H1 (cell line): ENCODE measurements at regions not wholly inside any gene's neighbourhood (a gene's known extent, or its start where the extent isn't known, plus 50 kb on each side); places are given as distances from the start of the nearest gene placed in this dataset.

Experiments
- CTCF ChIA-PET: fragments of 300-600 bp; sonication (Branson Sonifier 250); formaldehyde crosslinking; loops from one replicate; lab custom pipeline; 2021; ENCODE audit not compliant: partially characterized antibody; lab: Charles Lee
- POLR2A ChIA-PET: fragments of 300-600 bp; sonication (Branson Sonifier 250); formaldehyde crosslinking; loops from one replicate; lab custom pipeline; 2021; ENCODE audit warnings: inconsistent platforms; ENCODE audit not compliant: partially characterized antibody; lab: Charles Lee
- DNase-seq, 2 experiments: peaks; one replicate each; pipeline versions ENCODE4 v3.0.0 to v3.0.0-alpha.2; 2010 to 2022; ENCODE audit warnings: low spot score in 2 of 2, low read depth in 1 of 2, mixed read lengths in 1 of 2
- FAIRE-seq: peaks from 2 replicates; lab custom pipeline; 2011; peaks lifted over from hg19 to GRCh38; lab: Jason Lieb, UNC
- H2AFZ ChIP-seq: 2 replicates; pipeline ENCODE4 v1.8.1; 2012; ENCODE audit warnings: low read length, inconsistent platforms
- H2AK5ac ChIP-seq: 2 replicates; pipeline ENCODE4 v1.6.1; 2013; ENCODE audit warnings: low read depth, low read length
- H2BK120ac ChIP-seq: replicated peaks from 2 replicates; pipeline ENCODE3; 2013; ENCODE audit warnings: low read depth, low read length, inconsistent platforms
- H2BK12ac ChIP-seq: 2 replicates; pipeline ENCODE4 v1.6.1; 2013; ENCODE audit warnings: low read depth, low read length
- H2BK15ac ChIP-seq: 2 replicates; pipeline ENCODE4 v1.6.1; 2013; ENCODE audit warnings: low read length
- H2BK20ac ChIP-seq: 2 replicates; pipeline ENCODE4 v1.6.1; 2013; ENCODE audit warnings: low read length
- H2BK5ac ChIP-seq: 2 replicates; pipeline ENCODE4 v1.6.1; 2013; ENCODE audit warnings: low read depth, low read length
- H3K14ac ChIP-seq: 2 replicates; pipeline ENCODE4 v1.6.1; 2013; ENCODE audit warnings: inconsistent platforms; ENCODE audit not compliant: insufficient read length
- H3K18ac ChIP-seq: 2 replicates; pipeline ENCODE4 v1.6.1; 2013; ENCODE audit warnings: low read length; ENCODE audit errors: extremely low read depth
- H3K23ac ChIP-seq: 2 replicates; pipeline ENCODE4 v1.6.1; 2013; ENCODE audit warnings: inconsistent platforms; ENCODE audit not compliant: insufficient read length
- H3K23me2 ChIP-seq: 2 replicates; pipeline ENCODE4 v1.6.1; 2013; ENCODE audit warnings: low read depth, low read length
- H3K27ac ChIP-seq: 2 replicates; pipeline ENCODE4 v1.6.1; 2011; ENCODE audit warnings: low read depth, low read length, inconsistent platforms
- H3K27me3 ChIP-seq, 4 experiments: replicated peaks in 1 of 4; 1 replicate in 1 of 4; 2 replicates in 3 of 4; pipeline versions ENCODE4 v1.6.1 to v1.8.1; 2011 to 2013; ENCODE audit warnings: low read length in 3 of 4, mild to moderate bottlenecking in 3 of 4, inconsistent platforms in 2 of 4, mixed read lengths in 2 of 4, moderate library complexity in 1 of 4; ENCODE audit not compliant: control insufficient read depth in 3 of 4, insufficient read depth in 3 of 4; ENCODE audit errors: extremely low read depth in 1 of 4
- H3K36me3 ChIP-seq, 4 experiments: 2 replicates each; pipeline versions ENCODE4 v1.6.1 to v1.8.1; 2011 to 2013; ENCODE audit warnings: mild to moderate bottlenecking in 4 of 4, low read length in 3 of 4, moderate library complexity in 2 of 4, control low read depth in 1 of 4, inconsistent platforms in 1 of 4; ENCODE audit not compliant: insufficient read depth in 4 of 4, control insufficient read depth in 2 of 4
- H3K4ac ChIP-seq: replicated peaks from 2 replicates; pipeline ENCODE3; 2013; ENCODE audit warnings: low read length, low read depth, mixed read lengths, inconsistent platforms; ENCODE audit not compliant: insufficient read length
- H3K4me1 ChIP-seq, 4 experiments: replicated peaks in 1 of 4; 1 replicate in 1 of 4; 2 replicates in 3 of 4; pipeline versions ENCODE4 v1.6.1 to v1.8.1; 2011 to 2013; ENCODE audit warnings: low read length in 3 of 4, inconsistent platforms in 2 of 4, mixed read lengths in 1 of 4; ENCODE audit not compliant: insufficient read depth in 4 of 4, control insufficient read depth in 3 of 4
- H3K4me2 ChIP-seq, 2 experiments: 2 replicates each; pipeline versions ENCODE4 v1.6.1 to v1.8.1; 2011 to 2013; ENCODE audit warnings: low read depth in 2 of 2, low read length in 2 of 2, control low read depth in 1 of 2, inconsistent platforms in 1 of 2, mild to moderate bottlenecking in 1 of 2; ENCODE audit not compliant: insufficient read depth in 1 of 2
- H3K4me3 ChIP-seq, 4 experiments: fragments of 200-600, 300-600 bp in 1 of 4; sonication (generic), shearing (Covaris generic), sonication (Bioruptor Twin) in 1 of 4; 2 replicates each; pipeline versions ENCODE4 v1.5.1 to v1.8.1; 2011 to 2016; ENCODE audit warnings: low read length in 4 of 4, low read depth in 3 of 4, control low read depth in 2 of 4, inconsistent platforms in 2 of 4, mild to moderate bottlenecking in 2 of 4, mixed read lengths in 1 of 4, moderate library complexity in 1 of 4; ENCODE audit not compliant: insufficient read depth in 2 of 4; ENCODE audit errors: extremely low read depth in 1 of 4
- H3K56ac ChIP-seq: replicated peaks from 2 replicates; pipeline ENCODE3; 2013; ENCODE audit warnings: low read depth, mild to moderate bottlenecking, mixed read lengths, low read length, inconsistent platforms; ENCODE audit not compliant: insufficient read length
- H3K79me1 ChIP-seq: 2 replicates; pipeline ENCODE4 v1.6.1; 2013; ENCODE audit warnings: low read depth, low read length, control low read depth
- H3K79me2 ChIP-seq, 2 experiments: 2 replicates each; pipeline versions ENCODE4 v1.6.1 to v1.8.1; 2012 to 2013; ENCODE audit warnings: low read length in 2 of 2, mild to moderate bottlenecking in 2 of 2, inconsistent platforms in 1 of 2; ENCODE audit not compliant: insufficient read depth in 2 of 2, control insufficient read depth in 1 of 2
- H3K9ac ChIP-seq, 4 experiments: replicated peaks in 1 of 4; 1 replicate in 1 of 4; 2 replicates in 3 of 4; pipeline versions ENCODE4 v1.6.1 to v1.8.1; 2011 to 2013; ENCODE audit warnings: low read depth in 3 of 4, low read length in 3 of 4, control low read depth in 2 of 4, mild to moderate bottlenecking in 2 of 4, moderate library complexity in 2 of 4, inconsistent platforms in 1 of 4; ENCODE audit errors: extremely low read depth in 1 of 4
- H3K9me3 ChIP-seq, 2 experiments: 2 replicates each; pipeline versions ENCODE4 v1.6.1 to v1.8.1; 2012 to 2013; ENCODE audit warnings: mild to moderate bottlenecking in 2 of 2, moderate library complexity in 2 of 2, control low read depth in 1 of 2, inconsistent platforms in 1 of 2, low read depth in 1 of 2, low read length in 1 of 2, mixed read lengths in 1 of 2; ENCODE audit not compliant: insufficient read depth in 2 of 2
- H4K20me1 ChIP-seq, 2 experiments: replicated peaks in 1 of 2; 2 replicates each; pipeline versions ENCODE3 to v1.8.1; 2011 to 2013; ENCODE audit warnings: inconsistent platforms in 2 of 2, low read length in 2 of 2, mild to moderate bottlenecking in 1 of 2; ENCODE audit not compliant: insufficient read depth in 2 of 2, control insufficient read depth in 1 of 2
- H4K5ac ChIP-seq: 2 replicates; pipeline ENCODE4 v1.6.1; 2013; ENCODE audit warnings: low read length, low read depth, mixed read lengths, inconsistent platforms; ENCODE audit not compliant: insufficient read length
- H4K8ac ChIP-seq: 2 replicates; pipeline ENCODE4 v1.8.0; 2013; ENCODE audit warnings: mild to moderate bottlenecking, moderate library complexity, low read length, inconsistent platforms; ENCODE audit not compliant: insufficient read depth; ENCODE audit errors: extremely low read depth
- H4K91ac ChIP-seq: replicated peaks from 2 replicates; pipeline ENCODE3; 2013; ENCODE audit warnings: low read length, mixed read lengths, inconsistent platforms; ENCODE audit not compliant: insufficient read length
- BACH1 ChIP-seq: IDR thresholded peaks from 2 replicates; pipeline ENCODE4 v1.6.1; 2012; ENCODE audit warnings: low read length, improper control_type of control experiment
- E2F6 ChIP-seq: IDR thresholded peaks from 2 replicates; pipeline ENCODE4 v1.6.1; 2012; ENCODE audit warnings: inconsistent platforms
- GTF2F1 ChIP-seq: IDR thresholded peaks from 2 replicates; pipeline ENCODE4 v1.6.1; 2012; ENCODE audit warnings: low read depth, low read length, improper control_type of control experiment, borderline replicate concordance
- HDAC2 ChIP-seq, 2 experiments: fragments of 300-600 bp in 1 of 2; sonication (generic) in 1 of 2; IDR thresholded peaks; 2 replicates each; pipeline ENCODE4 v1.6.1; 2011 to 2012; ENCODE audit warnings: low read depth in 2 of 2, low read length in 2 of 2, mild to moderate bottlenecking in 2 of 2, moderate library complexity in 2 of 2, borderline replicate concordance in 1 of 2, inconsistent platforms in 1 of 2
- HDAC6 ChIP-seq: IDR thresholded peaks from one replicate; pipeline ENCODE4 v1.7.1; 2012; ENCODE audit warnings: low read depth, mild to moderate bottlenecking, inconsistent platforms, low read length, moderate library complexity
- NANOG ChIP-seq: IDR thresholded peaks from 2 replicates; pipeline ENCODE4 v1.6.1; 2011; ENCODE audit warnings: low read length, low read depth, mild to moderate bottlenecking, inconsistent platforms; ENCODE audit not compliant: insufficient read depth, poor library complexity, severe bottlenecking
- POLR2A ChIP-seq, 2 experiments: IDR thresholded peaks; 1 replicate in 1 of 2; 2 replicates in 1 of 2; pipeline ENCODE4 v1.6.1; 2011; ENCODE audit warnings: low read depth in 2 of 2, low read length in 2 of 2, mild to moderate bottlenecking in 2 of 2; ENCODE audit errors: control extremely low read depth in 1 of 2
- WGBS, 2 experiments: shearing (Covaris generic) in 1 of 2; methylation state at CpG; one replicate each; pipeline versions ENCODE4 v1.1.6 to v1.1.7; 2013 to 2015; ENCODE audit warnings: low lambda C conversion rate in 2 of 2, mixed read lengths in 2 of 2, inconsistent platforms in 1 of 2, low coverage in 1 of 2, missing lambda C conversion rate in 1 of 2; ENCODE audit not compliant: insufficient replicate concordance in 2 of 2, insufficient coverage in 1 of 2, insufficient read length in 1 of 2; ENCODE audit errors: extremely low coverage in 1 of 2, missing lambda C conversion rate in 1 of 2; 5-methylcytosine and 5-hydroxymethylcytosine counted together
- TF ChIP-seq, protein P1 (sequence below): IDR thresholded peaks from 2 replicates; pipeline ENCODE4 v1.6.1; 2011; ENCODE audit warnings: low read depth, mild to moderate bottlenecking, low read length; ENCODE audit not compliant: insufficient read depth

DNA sequence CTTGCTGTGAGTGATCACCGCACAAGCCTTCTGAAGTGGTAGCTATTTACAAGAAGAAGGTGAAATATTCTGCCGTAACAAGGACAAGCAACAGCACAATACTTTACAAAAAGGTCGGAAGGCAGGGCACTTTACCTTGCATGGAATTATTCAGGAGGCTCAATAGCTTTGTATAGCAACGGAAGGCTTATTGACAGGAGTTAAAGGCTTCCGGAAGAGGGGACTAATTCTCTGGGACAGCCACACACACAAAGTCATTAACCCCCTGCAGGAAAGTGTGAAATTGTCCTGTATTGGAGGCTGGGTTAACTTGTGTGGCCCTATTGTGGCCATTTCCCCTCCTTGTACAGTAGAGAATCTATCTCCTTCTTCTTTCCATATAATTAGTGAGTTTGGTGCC, 199.3 kb upstream of the SEMA6A start:
- H3K9me3 ChIP-seq: no peaks in the 10 kb centered on the region
- peak overlapping the region; percentile 57 for H4K5ac ChIP-seq
- no peaks in the 10 kb centered on the region for H3K79me2 ChIP-seq
- H2BK15ac ChIP-seq: no peak overlapping the region
- no peaks in the 10 kb centered on the region for H3K36me3 ChIP-seq
- H3K18ac ChIP-seq: peak overlapping the region; percentile 39; the same call in 1 of the 2 replicates
- peak overlapping the region in 1 of 2 experiments; percentile 17; a peak in 2 of 4 replicates for H3K4me2 ChIP-seq
- no peak overlapping the region for H3K56ac ChIP-seq
- H2BK12ac ChIP-seq: peak overlapping the region; percentile 76; the same call in 1 of the 2 replicates
- H3K79me1 ChIP-seq: no peaks in the 10 kb centered on the region
- peaks cover 8 to 25% (median 23%) of the 10 kb centered on the region in 4 experiments for H3K4me1 ChIP-seq
- no peak overlapping the region for H3K23ac ChIP-seq
- H3K27me3 ChIP-seq: no peaks in the 10 kb centered on the region
- H2BK120ac ChIP-seq: peak overlapping the region; percentile 95
- H3K27ac ChIP-seq: peak overlapping the region; percentile 34; the same call in 1 of the 2 replicates
- peak overlapping the region; percentile 93 for H2BK5ac ChIP-seq
- H3K4ac ChIP-seq: no peak overlapping the region
- FAIRE-seq (no peak), DNase-seq (peak in 1 of 2 experiments; percentile 51)
- H3K4me3 ChIP-seq: no peak overlapping the region
- peak overlapping the region; percentile 94 for H4K91ac ChIP-seq
- no peak overlapping the region for H3K14ac ChIP-seq
- no peaks in the 10 kb centered on the region for H3K23me2 ChIP-seq
- no peak overlapping the region; the same call in 1 of the 2 replicates for H4K8ac ChIP-seq
- WGBS, 2 experiments: 13% methylated on average over 5 of the region's 5 CpGs; no CpG with 5 or more reads in 1 of the 2 experiments
- POLR2A ChIA-PET: interaction anchor here (0.6 to 1.2 kb wide), 7 partner anchors 31 to 268 kb away, joined by 3 to 5 read pairs (median 4); no protein-coding TSS in a partner anchor
- H4K20me1 ChIP-seq: no peaks in the 10 kb centered on the region
- 0 out of 2 replicates have a peak overlapping the region, but pooled peaks have one; percentile 71 for H2AK5ac ChIP-seq
- no peak overlapping the region for H2AFZ ChIP-seq
- H2BK20ac ChIP-seq: no peak overlapping the region
- CTCF ChIA-PET: interaction anchor here (0.8 to 1.6 kb wide), 4 partner anchors 13 to 201 kb away, joined by 3 to 5 read pairs (median 3); no protein-coding TSS in a partner anchor
- no peak overlapping the region for H3K9ac ChIP-seq
- no peak for TF ChIP-seq GTF2F1
- TF ChIP-seq HDAC6: no peak
- TF ChIP-seq E2F6: no peak
- TF ChIP-seq NANOG: peak; percentile 65
- 0 out of 4 replicates have a peak, but pooled peaks of 1 of the 2 experiments have one; percentile 58 for TF ChIP-seq HDAC2 (IDR thresholded peaks at IDR 0.05; ENCODE audit: borderline replicate concordance in 1 of 2, low read depth in 2 of 2, low read length in 2 of 2)
- TF ChIP-seq BACH1: no peak
- TF ChIP-seq, protein P1, sequence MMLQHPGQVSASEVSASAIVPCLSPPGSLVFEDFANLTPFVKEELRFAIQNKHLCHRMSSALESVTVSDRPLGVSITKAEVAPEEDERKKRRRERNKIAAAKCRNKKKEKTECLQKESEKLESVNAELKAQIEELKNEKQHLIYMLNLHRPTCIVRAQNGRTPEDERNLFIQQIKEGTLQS: no peak
- 0 out of 3 replicates have a peak, but pooled peaks of 1 of the 2 experiments have one; percentile 14 for TF ChIP-seq POLR2A (IDR thresholded peaks at IDR 0.05; ENCODE audit: control extremely low read depth in 1 of 2, low read depth in 2 of 2, low read length in 2 of 2)
